Natural killer cell (primary cell): ENCODE measurements at regions not wholly inside any gene's neighbourhood (a gene's known extent, or its start where the extent isn't known, plus 50 kb on each side); places are given as distances from the start of the nearest gene placed in this dataset.

ENCODE experiments used
- ATAC-seq, 3 donors: fragments of 150-1000 bp in 2 of 3; fragments of 200-7000 bp in 1 of 3; cut with Tn5 transposase; 1 replicate in 1 of 3; 2 replicates in 2 of 3; pipeline ENCODE4 v1.10.0; 2021; ENCODE audit warnings: mild to moderate bottlenecking in 2 of 3, moderate library complexity in 2 of 3
- DNase-seq, 2 donors: peaks; one replicate each; pipeline versions ENCODE4 v3.0.0 to v3.0.0-alpha.2; 2013 to 2021; ENCODE audit warnings: mixed read lengths in 1 of 2
- H3K27ac ChIP-seq: one replicate; pipeline ENCODE4 v1.5.1; 2013; ENCODE audit warnings: mild to moderate bottlenecking, low read length
- H3K27me3 ChIP-seq: one replicate; pipeline ENCODE4 v1.6.1; 2013; ENCODE audit warnings: low read length; ENCODE audit not compliant: control insufficient read depth, insufficient read depth
- H3K36me3 ChIP-seq: one replicate; pipeline ENCODE4 v1.6.1; 2013; ENCODE audit warnings: low read length; ENCODE audit not compliant: control insufficient read depth, insufficient read depth
- H3K4me1 ChIP-seq: one replicate; pipeline ENCODE4 v1.6.1; 2013; ENCODE audit warnings: low read length; ENCODE audit not compliant: control insufficient read depth, insufficient read depth
- H3K4me3 ChIP-seq: one replicate; pipeline ENCODE4 v1.5.1; 2013; ENCODE audit warnings: low read length
- H3K9me3 ChIP-seq: one replicate; pipeline ENCODE4 v1.6.1; 2013; ENCODE audit warnings: low read length; ENCODE audit not compliant: control insufficient read depth, insufficient read depth
- H3K27ac Mint-ChIP-seq, 2 donors: one replicate each; pipeline ENCODE4 v1.8.0; 2022; ENCODE audit warnings: mild to moderate bottlenecking in 2 of 2, mixed read lengths in 2 of 2, moderate library complexity in 1 of 2
- H3K27me3 Mint-ChIP-seq, 2 donors: one replicate each; pipeline ENCODE4 v1.8.0; 2022; ENCODE audit warnings: low read depth in 2 of 2, mixed read lengths in 2 of 2
- H3K36me3 Mint-ChIP-seq: one replicate; pipeline ENCODE4 v1.8.0; 2022; ENCODE audit warnings: mixed read lengths
- H3K4me1 Mint-ChIP-seq, 2 donors: one replicate each; pipeline ENCODE4 v1.8.0; 2022; ENCODE audit warnings: mixed read lengths in 2 of 2
- H3K4me3 Mint-ChIP-seq: one replicate; pipeline ENCODE4 v1.8.0; 2022; ENCODE audit warnings: mild to moderate bottlenecking, moderate library complexity, mixed read lengths
- H3K9me3 Mint-ChIP-seq, 2 donors: one replicate each; pipeline ENCODE4 v1.8.0; 2022; ENCODE audit warnings: mixed read lengths in 2 of 2
- CTCF ChIP-seq: fragments of 200-600 bp; IDR thresholded peaks from one replicate; pipeline ENCODE4 v1.8.0; 2022; ENCODE audit warnings: antibody characterized with exemption
- WGBS: methylation state at CpG from one replicate; pipeline ENCODE4 v1.1.7; 2013; ENCODE audit warnings: missing lambda C conversion rate; ENCODE audit not compliant: insufficient coverage; 5-methylcytosine and 5-hydroxymethylcytosine counted together
- intact Hi-C: fragments of 100-400 bp; cut with micrococcal nuclease; formaldehyde crosslinking; loops from one replicate; pipeline ENCODE4 v1.14.2; 2022

GRCh38 chr7:89800761-89801160, 353.5 kb upstream of the STEAP1 start:
- DNase-seq = no peak
- Mint-ChIP-seq H3K4me1 (no peaks in the 10 kb centered on the region), H3K4me3 (no peak overlapping the region), H3K9me3 (peaks cover 14 to 17% of the 10 kb centered on the region in 2 donors), H3K27ac (no peak overlapping the region), H3K36me3 (no peaks in the 10 kb centered on the region), H3K27me3 (no peaks in the 10 kb centered on the region)
- H3K4me1 ChIP-seq = no peaks in the 10 kb centered on the region
- H3K36me3 ChIP-seq = no peaks in the 10 kb centered on the region
- no peak overlapping the region for H3K27ac ChIP-seq
- intact Hi-C loops = no loop called here
- H3K4me3 ChIP-seq = no peak overlapping the region
- WGBS = 94% methylated on average over 1 of the region's 2 CpGs
- no peak for TF ChIP-seq CTCF
- ATAC-seq = no peak
- H3K9me3 ChIP-seq = peaks cover 8% of the 10 kb centered on the region
- no peaks in the 10 kb centered on the region for H3K27me3 ChIP-seq

GRCh38 chr7:89809291-89809690, 345.0 kb upstream of the STEAP1 start:
- H3K27me3 Mint-ChIP-seq = no peaks in the 10 kb centered on the region
- no peak for TF ChIP-seq CTCF
- no peak overlapping the region for H3K4me3 Mint-ChIP-seq
- peaks cover 7% of the 10 kb centered on the region for H3K9me3 ChIP-seq
- H3K4me1 ChIP-seq = no peaks in the 10 kb centered on the region
- H3K36me3 ChIP-seq = no peaks in the 10 kb centered on the region
- no peak overlapping the region for H3K27ac Mint-ChIP-seq
- DNase-seq = no peak
- H3K27ac ChIP-seq = no peak overlapping the region
- no peak overlapping the region for H3K4me3 ChIP-seq
- no peaks in the 10 kb centered on the region for H3K27me3 ChIP-seq
- ATAC-seq = no peak
- WGBS = 100% methylated on average over 1 of the region's 1 CpG
- H3K4me1 Mint-ChIP-seq = no peaks in the 10 kb centered on the region
- H3K9me3 Mint-ChIP-seq = peaks cover 7 to 16% of the 10 kb centered on the region in 2 donors
- intact Hi-C loops = no loop called here
- peaks cover 19% of the 10 kb centered on the region for H3K36me3 Mint-ChIP-seq

- H3K9me3 ChIP-seq = no peaks in the 10 kb centered on the region
- H3K4me1 ChIP-seq = no peaks in the 10 kb centered on the region
- Mint-ChIP-seq H3K36me3 (peaks cover 7% of the 10 kb centered on the region), H3K4me3 (no peak overlapping the region), H3K27me3 (no peaks in the 10 kb centered on the region), H3K27ac (no peak overlapping the region), H3K9me3 (peaks cover 6 to 8% of the 10 kb centered on the region in 2 donors), H3K4me1 (no peaks in the 10 kb centered on the region)
- ATAC-seq = no peak
- no peak for DNase-seq
- no peak overlapping the region for H3K4me3 ChIP-seq
- 83% methylated on average over 1 of the region's 1 CpG for WGBS
- H3K27ac ChIP-seq = no peak overlapping the region
- intact Hi-C loops = no loop called here
- no peak for TF ChIP-seq CTCF
- no peaks in the 10 kb centered on the region for H3K27me3 ChIP-seq
- no peaks in the 10 kb centered on the region for H3K36me3 ChIP-seq
These were observed 341.2 kb upstream of the STEAP1 start for GRCh38 chr7:89813081-89813480.

GRCh38 chr7:89826121-89826520, 328.1 kb upstream of the STEAP1 start:
- no peak overlapping the region for H3K27ac ChIP-seq
- Mint-ChIP-seq H3K4me1 (no peaks in the 10 kb centered on the region), H3K9me3 (peaks cover 3 to 7% of the 10 kb centered on the region in 2 donors), H3K36me3 (no peaks in the 10 kb centered on the region), H3K4me3 (no peak overlapping the region), H3K27ac (no peak overlapping the region), H3K27me3 (no peaks in the 10 kb centered on the region)
- intact Hi-C loops = no loop called here
- no peaks in the 10 kb centered on the region for H3K4me1 ChIP-seq
- no peaks in the 10 kb centered on the region for H3K36me3 ChIP-seq
- ATAC-seq = no peak
- H3K4me3 ChIP-seq = no peak overlapping the region
- WGBS = no CpG with 5 or more reads among the region's 1 CpG
- H3K27me3 ChIP-seq = no peaks in the 10 kb centered on the region
- no peak for TF ChIP-seq CTCF
- H3K9me3 ChIP-seq = no peaks in the 10 kb centered on the region
- DNase-seq = no peak
